ENCODE measurements at regions not wholly inside any gene's neighbourhood (a gene's known extent, or its start where the extent isn't known, plus 50 kb on each side); places are given as distances from the start of the nearest gene placed in this dataset.
A peak's percentile ranks its signal among the peaks of the same experiment; 100 is the strongest.
"Not testable (repeated sequence)": the region's sequence is repeated elsewhere in the genome, so short reads cannot be mapped to it uniquely, and the experiment has no call there.

GRCh38 chr11:37914859-37915258 is 1316.8 kb upstream of the RAG2 start:
- Histone ChIP-seq H3K27me3 (no peaks in the 10 kb centered on the region), H3K4me1 (no peaks in the 10 kb centered on the region), H3K27ac (no peak overlapping the region), H3K36me3 (no peaks in the 10 kb centered on the region), H3K9me3 (replicated peaks) (no peaks in the 10 kb centered on the region), H3K4me3 (no peak overlapping the region)
- DNase-seq: no peak

GRCh38 chr11:37908219-37908548 is 1310.1 kb upstream of the RAG2 start:
- Histone ChIP-seq H3K36me3 (no peaks in the 10 kb centered on the region), H3K27ac (no peak overlapping the region), H3K27me3 (no peaks in the 10 kb centered on the region), H3K9me3 (replicated peaks) (no peaks in the 10 kb centered on the region), H3K4me1 (no peaks in the 10 kb centered on the region), H3K4me3 (no peak overlapping the region)
- peak in 1 of 2 experiments; percentile 5 for DNase-seq

GRCh38 chr11:37907436-37908218 is 1309.6 kb upstream of the RAG2 start:
- Histone ChIP-seq H3K27ac (no peak overlapping the region), H3K9me3 (replicated peaks) (no peaks in the 10 kb centered on the region), H3K36me3 (no peaks in the 10 kb centered on the region), H3K4me1 (no peaks in the 10 kb centered on the region), H3K4me3 (no peak overlapping the region), H3K27me3 (no peaks in the 10 kb centered on the region)
- peak; percentile 34 to 52 for DNase-seq

GRCh38 chr11:37905707-37906417 is 1307.8 kb upstream of the RAG2 start:
- Histone ChIP-seq H3K27me3 (no peaks in the 10 kb centered on the region), H3K4me3 (no peak overlapping the region), H3K9me3 (replicated peaks) (no peaks in the 10 kb centered on the region), H3K4me1 (no peaks in the 10 kb centered on the region), H3K36me3 (no peaks in the 10 kb centered on the region), H3K27ac (no peak overlapping the region)
- DNase-seq: no peak

GRCh38 chr11:37896016-37896415 is 1298.0 kb upstream of the RAG2 start:
- DNase-seq: no peak
- Histone ChIP-seq H3K4me3 (no peak overlapping the region), H3K36me3 (no peaks in the 10 kb centered on the region), H3K9me3 (replicated peaks) (0 out of 2 replicates have a peak, but pooled peaks cover 4% of the 10 kb centered on the region), H3K27ac (no peak overlapping the region), H3K4me1 (no peaks in the 10 kb centered on the region), H3K27me3 (no peaks in the 10 kb centered on the region)

GRCh38 chr11:37881741-37882140 is 1283.7 kb upstream of the RAG2 start:
- H3K27ac ChIP-seq: no peak overlapping the region
- DNase-seq: no peak
- no peaks in the 10 kb centered on the region for H3K36me3 ChIP-seq
- no peaks in the 10 kb centered on the region for H3K4me1 ChIP-seq
- H3K9me3 ChIP-seq (replicated peaks): no peaks in the 10 kb centered on the region
- no peak overlapping the region for H3K4me3 ChIP-seq
- H3K27me3 ChIP-seq: peaks cover 8% of the 10 kb centered on the region; the same call in 1 of the 2 replicates

- no peak overlapping the region for H3K27ac ChIP-seq
- H3K27me3 ChIP-seq: no peaks in the 10 kb centered on the region
- H3K4me3 ChIP-seq: no peak overlapping the region
- peak; percentile 70 to 90 for DNase-seq
- H3K4me1 ChIP-seq: peaks cover 17% of the 10 kb centered on the region
- no peaks in the 10 kb centered on the region for H3K9me3 ChIP-seq (replicated peaks)
- no peaks in the 10 kb centered on the region for H3K36me3 ChIP-seq
These were observed 1263.6 kb upstream of the RAG2 start for GRCh38 chr11:37861671-37862070.

- H3K4me1 ChIP-seq: peaks cover 17% of the 10 kb centered on the region
- DNase-seq: peak; percentile 6 to 19
- not testable (repeated sequence) for H3K27ac ChIP-seq; H3K4me3 ChIP-seq; H3K27me3 ChIP-seq; H3K9me3 ChIP-seq (replicated peaks); H3K36me3 ChIP-seq
These were observed 1260.9 kb upstream of the RAG2 start for GRCh38 chr11:37858806-37859537.

GRCh38 chr11:37858398-37858797 is 1260.4 kb upstream of the RAG2 start:
- no peaks in the 10 kb centered on the region for H3K9me3 ChIP-seq (replicated peaks)
- no peaks in the 10 kb centered on the region for H3K27me3 ChIP-seq
- no peaks in the 10 kb centered on the region for H3K36me3 ChIP-seq
- no peak overlapping the region for H3K27ac ChIP-seq
- H3K4me1 ChIP-seq: peaks cover 17% of the 10 kb centered on the region
- H3K4me3 ChIP-seq: no peak overlapping the region
- DNase-seq: no peak

GRCh38 chr11:37857726-37858125 is 1259.7 kb upstream of the RAG2 start:
- Histone ChIP-seq H3K36me3 (no peaks in the 10 kb centered on the region), H3K27ac (no peak overlapping the region), H3K4me3 (no peak overlapping the region), H3K27me3 (0 out of 2 replicates have a peak, but pooled peaks cover 5% of the 10 kb centered on the region), H3K4me1 (peaks cover 17% of the 10 kb centered on the region), H3K9me3 (replicated peaks) (no peaks in the 10 kb centered on the region)
- DNase-seq: no peak

GRCh38 chr11:37849706-37850105 is 1251.7 kb upstream of the RAG2 start:
- Histone ChIP-seq H3K9me3 (replicated peaks) (no peaks in the 10 kb centered on the region), H3K27ac (no peak overlapping the region), H3K4me1 (no peaks in the 10 kb centered on the region), H3K27me3 (0 out of 2 replicates have a peak, but pooled peaks cover 7% of the 10 kb centered on the region), H3K4me3 (no peak overlapping the region), H3K36me3 (no peaks in the 10 kb centered on the region)
- no peak for DNase-seq

- H3K27me3 ChIP-seq: no peaks in the 10 kb centered on the region
- no peaks in the 10 kb centered on the region for H3K36me3 ChIP-seq
- H3K4me3 ChIP-seq: no peak overlapping the region
- no peak overlapping the region for H3K27ac ChIP-seq
- DNase-seq: no peak
- no peaks in the 10 kb centered on the region for H3K4me1 ChIP-seq
- no peaks in the 10 kb centered on the region for H3K9me3 ChIP-seq (replicated peaks)
These were observed 1245.6 kb upstream of the RAG2 start for GRCh38 chr11:37843603-37844002.

- Histone ChIP-seq H3K36me3 (no peaks in the 10 kb centered on the region), H3K4me1 (no peaks in the 10 kb centered on the region), H3K9me3 (replicated peaks) (no peaks in the 10 kb centered on the region), H3K27me3 (no peaks in the 10 kb centered on the region; the same call in 1 of the 2 replicates), H3K27ac (no peak overlapping the region), H3K4me3 (no peak overlapping the region)
- DNase-seq: no peak
These were observed 1243.0 kb upstream of the RAG2 start for GRCh38 chr11:37841016-37841415.

GRCh38 chr11:37840345-37840744 is 1242.3 kb upstream of the RAG2 start:
- not testable (repeated sequence) for DNase-seq; H3K27ac ChIP-seq; H3K9me3 ChIP-seq (replicated peaks); H3K4me1 ChIP-seq; H3K36me3 ChIP-seq; H3K27me3 ChIP-seq; H3K4me3 ChIP-seq

GRCh38 chr11:37830529-37830928 is 1232.5 kb upstream of the RAG2 start:
- peak in 1 of 2 experiments; percentile 6 for DNase-seq
- no peaks in the 10 kb centered on the region for H3K9me3 ChIP-seq (replicated peaks)
- no peaks in the 10 kb centered on the region for H3K4me1 ChIP-seq
- H3K27ac ChIP-seq: no peak overlapping the region
- no peak overlapping the region for H3K4me3 ChIP-seq
- no peaks in the 10 kb centered on the region for H3K27me3 ChIP-seq
- H3K36me3 ChIP-seq: no peaks in the 10 kb centered on the region

All from SJCRH30 (cell line).